IPS-NIHi11 (cell line): ENCODE measurements at regions not wholly inside any gene's neighbourhood (a gene's known extent, or its start where the extent isn't known, plus 50 kb on each side); places are given as distances from the start of the nearest gene placed in this dataset.

Experiments
- DNase-seq: peaks from one replicate; pipeline ENCODE4 v3.0.0; 2012; ENCODE audit warnings: mixed read lengths, low spot score

- no peak for DNase-seq
Observed at GRCh38 chr10:1807196-1807595, 69.9 kb upstream of the ADARB2 start.

GRCh38 chr10:1802413-1802812 lies 65.1 kb upstream of the ADARB2 start:
- DNase-seq = no peak

GRCh38 chr10:1788401-1788800 lies 51.1 kb upstream of the ADARB2 start:
- DNase-seq = no peak
